ENCODE measurements at regions not wholly inside any gene's neighbourhood (a gene's known extent, or its start where the extent isn't known, plus 50 kb on each side); places are given as distances from the start of the nearest gene placed in this dataset.

- TF ChIP-seq CTCF (IDR thresholded peaks at IDR 0.05) (no peak), POLR2AphosphoS5 (IDR thresholded peaks at IDR 0.05) (no peak)
These were observed 63.9 kb upstream of the ECHDC3 start for GRCh38 chr10:11678074-11678793.

Measured in transverse colon (tissue), 4 donors.